OCI-LY3 (cell line): ENCODE measurements at regions not wholly inside any gene's neighbourhood (a gene's known extent, or its start where the extent isn't known, plus 50 kb on each side); places are given as distances from the start of the nearest gene placed in this dataset.

Experiments
- EZH2phosphoT487 ChIP-seq: fragments of 200-600 bp; shearing (Covaris generic); IDR thresholded peaks from 2 replicates; pipeline ENCODE4 v1.6.1; 2018; ENCODE audit warnings: antibody characterized with exemption, mixed run types, low read depth
- TF ChIP-seq, protein P1 (sequence below): fragments of 200-600, 300-600 bp; sonication (generic); IDR thresholded peaks from 2 replicates; pipeline ENCODE4 v1.5.1; 2014; ENCODE audit warnings: antibody characterized with exemption, low read length, low read depth

DNA sequence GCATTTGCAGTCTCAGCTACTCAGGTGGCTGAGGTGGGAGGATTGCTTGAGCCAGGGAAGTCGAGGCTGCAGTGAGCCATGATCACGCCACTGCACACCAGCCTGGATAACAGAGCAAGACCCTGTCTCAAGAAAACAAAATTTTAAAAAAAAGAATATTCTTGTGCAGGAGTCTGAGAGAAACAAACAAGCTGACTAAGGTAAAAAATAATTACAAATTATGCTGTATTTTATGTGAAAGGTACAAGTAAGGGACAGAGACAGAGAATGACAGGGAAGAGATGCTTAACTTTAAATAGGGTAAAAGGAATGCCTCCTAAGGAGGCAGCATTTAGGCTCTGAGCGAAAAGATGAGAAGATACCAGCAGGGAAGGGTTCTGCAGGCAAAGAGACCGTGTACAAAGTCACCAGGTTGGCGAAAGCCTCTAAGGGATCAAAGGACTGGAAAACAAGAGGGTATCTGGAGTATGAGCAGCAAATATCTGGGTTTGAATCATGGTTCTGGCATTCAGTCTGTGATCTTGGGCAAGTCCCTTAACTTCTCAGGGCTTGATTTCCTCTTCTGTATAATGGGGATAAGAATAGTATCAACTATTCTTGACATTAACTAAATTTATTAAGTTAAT, 106.2 kb upstream of the RHOBTB1 start:
- TF ChIP-seq, protein P1, sequence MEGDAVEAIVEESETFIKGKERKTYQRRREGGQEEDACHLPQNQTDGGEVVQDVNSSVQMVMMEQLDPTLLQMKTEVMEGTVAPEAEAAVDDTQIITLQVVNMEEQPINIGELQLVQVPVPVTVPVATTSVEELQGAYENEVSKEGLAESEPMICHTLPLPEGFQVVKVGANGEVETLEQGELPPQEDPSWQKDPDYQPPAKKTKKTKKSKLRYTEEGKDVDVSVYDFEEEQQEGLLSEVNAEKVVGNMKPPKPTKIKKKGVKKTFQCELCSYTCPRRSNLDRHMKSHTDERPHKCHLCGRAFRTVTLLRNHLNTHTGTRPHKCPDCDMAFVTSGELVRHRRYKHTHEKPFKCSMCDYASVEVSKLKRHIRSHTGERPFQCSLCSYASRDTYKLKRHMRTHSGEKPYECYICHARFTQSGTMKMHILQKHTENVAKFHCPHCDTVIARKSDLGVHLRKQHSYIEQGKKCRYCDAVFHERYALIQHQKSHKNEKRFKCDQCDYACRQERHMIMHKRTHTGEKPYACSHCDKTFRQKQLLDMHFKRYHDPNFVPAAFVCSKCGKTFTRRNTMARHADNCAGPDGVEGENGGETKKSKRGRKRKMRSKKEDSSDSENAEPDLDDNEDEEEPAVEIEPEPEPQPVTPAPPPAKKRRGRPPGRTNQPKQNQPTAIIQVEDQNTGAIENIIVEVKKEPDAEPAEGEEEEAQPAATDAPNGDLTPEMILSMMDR, result no peak
- no peak for TF ChIP-seq EZH2phosphoT487
